NOMO-1 treated with dmso at 0.1 percent for 144 hours (cell line): ENCODE measurements at regions not wholly inside any gene's neighbourhood (a gene's known extent, or its start where the extent isn't known, plus 50 kb on each side); places are given as distances from the start of the nearest gene placed in this dataset.

Experiments used
- DNase-seq: peaks from one replicate; lab custom pipeline; 2025; ENCODE audit not compliant: unreplicated experiment; lab: John Stamatoyannopoulos, UW

- no peak for DNase-seq
Measured at GRCh38 chr3:101172516-101172915, 147.9 kb downstream of the IMPG2 start.

GRCh38 chr3:101171681-101172191 is 148.6 kb downstream of the IMPG2 start:
- DNase-seq = no peak

- no peak for DNase-seq
Measured at GRCh38 chr3:101170806-101171558, 149.4 kb downstream of the IMPG2 start.

- DNase-seq = no peak
Measured at GRCh38 chr3:101170062-101170771, 150.2 kb downstream of the IMPG2 start.

- no peak for DNase-seq
Measured at GRCh38 chr3:101169516-101169915, 150.9 kb downstream of the IMPG2 start.

GRCh38 chr3:101167376-101167775 is 153.0 kb downstream of the IMPG2 start:
- DNase-seq = no peak

- no peak for DNase-seq
Measured at GRCh38 chr3:101166150-101166549, 154.2 kb downstream of the IMPG2 start.

- DNase-seq = no peak
Measured at GRCh38 chr3:101163554-101163953, 156.8 kb downstream of the IMPG2 start.

- DNase-seq = no peak
Measured at GRCh38 chr3:101159478-101159877, 160.9 kb downstream of the IMPG2 start.

- DNase-seq = no peak
Measured at GRCh38 chr3:101158374-101158773, 162.0 kb downstream of the IMPG2 start.

GRCh38 chr3:101156787-101157345 is 163.5 kb downstream of the IMPG2 start:
- DNase-seq = no peak

GRCh38 chr3:101155825-101156224 is 162.6 kb upstream of the ABI3BP start:
- no peak for DNase-seq

- DNase-seq = no peak
Measured at GRCh38 chr3:101154401-101154800, 161.2 kb upstream of the ABI3BP start.

GRCh38 chr3:101151286-101151913 is 158.2 kb upstream of the ABI3BP start:
- no peak for DNase-seq

- no peak for DNase-seq
Measured at GRCh38 chr3:101150504-101150903, 157.3 kb upstream of the ABI3BP start.

- DNase-seq = no peak
Measured at GRCh38 chr3:101149707-101150106, 156.5 kb upstream of the ABI3BP start.

- DNase-seq = no peak
Measured at GRCh38 chr3:101149251-101149650, 156.0 kb upstream of the ABI3BP start.

- DNase-seq = no peak
Measured at GRCh38 chr3:101148001-101148400, 154.8 kb upstream of the ABI3BP start.

GRCh38 chr3:101146946-101147345 is 153.7 kb upstream of the ABI3BP start:
- peak; percentile 32 for DNase-seq

GRCh38 chr3:101144105-101144504 is 150.9 kb upstream of the ABI3BP start:
- DNase-seq = no peak

- no peak for DNase-seq
Measured at GRCh38 chr3:101143012-101143411, 149.8 kb upstream of the ABI3BP start.

GRCh38 chr3:101142160-101142559 is 148.9 kb upstream of the ABI3BP start:
- DNase-seq = no peak
